PC-9 (cell line): ENCODE measurements at regions not wholly inside any gene's neighbourhood (a gene's known extent, or its start where the extent isn't known, plus 50 kb on each side); places are given as distances from the start of the nearest gene placed in this dataset.

ENCODE experiments used
- BruUV-seq: library from RNA; stranded (reverse); fragments of 400-500 nt; replicated peaks from 2 replicates; lab custom pipeline; 2021; lab: Mats Ljungman, UMichigan
- CTCF ChIA-PET: fragments of 300-600 bp; sonication (Branson Sonifier 250); formaldehyde crosslinking; loops from one replicate; lab custom pipeline; 2022; ENCODE audit warnings: antibody characterized with exemption; lab: Charles Lee
- POLR2A ChIA-PET: fragments of 300-600 bp; sonication (Branson Sonifier 250); formaldehyde crosslinking; loops from one replicate; lab custom pipeline; 2022; ENCODE audit warnings: antibody characterized with exemption; ENCODE audit not compliant: unreplicated experiment; lab: Charles Lee
- DNase-seq, 2 experiments: peaks; one replicate each; pipeline versions ENCODE4 v3.0.0 to v3.0.0-alpha.2; 2015 to 2022; ENCODE audit warnings: mixed read lengths in 1 of 2
- H2AFZ ChIP-seq: fragments of 200-600 bp; sonication (generic); 2 replicates; pipeline ENCODE4 v1.8.1; 2017; ENCODE audit warnings: antibody characterized with exemption
- H3F3A ChIP-seq: fragments of 200-600 bp; sonication (generic); 2 replicates; pipeline ENCODE4 v1.8.1; 2017; ENCODE audit warnings: antibody characterized with exemption, mild to moderate bottlenecking, low read depth; ENCODE audit not compliant: insufficient read depth
- H3K27ac ChIP-seq: fragments of 200-600 bp; sonication (generic); 2 replicates; pipeline ENCODE4 v1.6.1; 2016; ENCODE audit warnings: mixed run types
- H3K27me3 ChIP-seq: fragments of 200-600 bp; sonication (generic); 2 replicates; pipeline ENCODE4 v1.6.1; 2016; ENCODE audit warnings: low read depth, mixed run types; ENCODE audit not compliant: insufficient read depth
- H3K36me3 ChIP-seq: fragments of 200-600 bp; sonication (generic); 2 replicates; pipeline ENCODE4 v1.6.1; 2016; ENCODE audit warnings: low read depth, mixed run types
- H3K4me1 ChIP-seq: fragments of 200-600 bp; sonication (generic); replicated peaks from 2 replicates; pipeline ENCODE4 v1.6.1; 2016; ENCODE audit warnings: mixed run types; ENCODE audit not compliant: insufficient read depth
- H3K4me2 ChIP-seq: fragments of 200-600 bp; sonication (generic); 2 replicates; pipeline ENCODE4 v1.6.1; 2017; ENCODE audit warnings: mixed run types
- H3K4me3 ChIP-seq: fragments of 200-600 bp; sonication (generic); 2 replicates; pipeline ENCODE4 v1.6.1; 2016; ENCODE audit warnings: mixed run types
- H3K79me2 ChIP-seq: fragments of 200-600 bp; sonication (generic); 2 replicates; pipeline ENCODE4 v1.6.1; 2017; ENCODE audit warnings: low read depth, mixed run types
- H3K9me2 ChIP-seq: fragments of 200-600 bp; sonication (generic); 2 replicates; pipeline ENCODE4 v1.8.1; 2017; ENCODE audit warnings: mild to moderate bottlenecking; ENCODE audit not compliant: insufficient read depth
- H3K9me3 ChIP-seq: fragments of 200-600 bp; sonication (generic); 2 replicates; pipeline ENCODE4 v1.8.1; 2016; ENCODE audit warnings: low read depth; ENCODE audit not compliant: insufficient read depth
- H4K20me1 ChIP-seq: fragments of 200-600 bp; sonication (generic); 2 replicates; pipeline ENCODE4 v1.8.1; 2017; ENCODE audit not compliant: insufficient read depth
- EZH2 ChIP-seq: fragments of 200-600 bp; sonication (generic); IDR thresholded peaks from 2 replicates; pipeline ENCODE4 v1.8.0; 2017; ENCODE audit warnings: antibody characterized with exemption, low read depth
- intact Hi-C: fragments of 100-400 bp; cut with micrococcal nuclease; formaldehyde crosslinking; loops from one replicate; pipeline ENCODE4 v1.10.0; 2022; ENCODE audit not compliant: unreplicated experiment
- TF ChIP-seq, protein P1 (sequence below): fragments of 200-600 bp; sonication (generic); conservative IDR thresholded peaks from 2 replicates; pipeline ENCODE4 v1.6.1; 2017; ENCODE audit warnings: mixed run types, antibody characterized with exemption, mild to moderate bottlenecking, moderate library complexity

DNA sequence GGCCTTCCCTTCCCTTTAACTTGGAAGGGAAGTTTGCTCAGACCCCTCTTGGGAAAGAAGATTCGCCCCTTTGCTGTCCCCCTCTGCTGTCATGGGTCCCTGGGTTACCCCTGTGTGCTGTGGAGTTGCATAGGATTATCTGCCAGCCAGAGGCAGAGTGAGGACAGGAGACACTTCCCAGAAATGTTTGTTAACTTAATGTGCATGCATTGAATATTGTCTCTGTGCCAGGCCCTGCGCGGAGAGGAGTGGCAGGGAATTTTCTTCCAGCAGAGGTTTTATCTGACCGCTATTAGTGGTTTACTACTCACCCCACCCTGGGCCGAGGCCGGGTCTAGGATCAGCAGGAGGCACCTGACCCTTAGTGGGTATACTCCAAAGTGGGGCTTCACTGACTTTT is 894.8 kb downstream of the TBC1D22A start:
- Histone ChIP-seq H3K9me2 (no peaks in the 10 kb centered on the region), H3K79me2 (no peaks in the 10 kb centered on the region), H3K36me3 (0 out of 2 replicates have a peak, but pooled peaks cover 5% of the 10 kb centered on the region), H3K9me3 (no peaks in the 10 kb centered on the region), H3K4me2 (no peak overlapping the region), H3F3A (no peaks in the 10 kb centered on the region), H3K4me1 (no peaks in the 10 kb centered on the region), H2AFZ (no peak overlapping the region), H4K20me1 (0 out of 2 replicates have a peak, but pooled peaks cover 11% of the 10 kb centered on the region), H3K4me3 (no peak overlapping the region), H3K27ac (no peak overlapping the region), H3K27me3 (no peaks in the 10 kb centered on the region)
- TF ChIP-seq EZH2: no peak
- TF ChIP-seq, protein P1, sequence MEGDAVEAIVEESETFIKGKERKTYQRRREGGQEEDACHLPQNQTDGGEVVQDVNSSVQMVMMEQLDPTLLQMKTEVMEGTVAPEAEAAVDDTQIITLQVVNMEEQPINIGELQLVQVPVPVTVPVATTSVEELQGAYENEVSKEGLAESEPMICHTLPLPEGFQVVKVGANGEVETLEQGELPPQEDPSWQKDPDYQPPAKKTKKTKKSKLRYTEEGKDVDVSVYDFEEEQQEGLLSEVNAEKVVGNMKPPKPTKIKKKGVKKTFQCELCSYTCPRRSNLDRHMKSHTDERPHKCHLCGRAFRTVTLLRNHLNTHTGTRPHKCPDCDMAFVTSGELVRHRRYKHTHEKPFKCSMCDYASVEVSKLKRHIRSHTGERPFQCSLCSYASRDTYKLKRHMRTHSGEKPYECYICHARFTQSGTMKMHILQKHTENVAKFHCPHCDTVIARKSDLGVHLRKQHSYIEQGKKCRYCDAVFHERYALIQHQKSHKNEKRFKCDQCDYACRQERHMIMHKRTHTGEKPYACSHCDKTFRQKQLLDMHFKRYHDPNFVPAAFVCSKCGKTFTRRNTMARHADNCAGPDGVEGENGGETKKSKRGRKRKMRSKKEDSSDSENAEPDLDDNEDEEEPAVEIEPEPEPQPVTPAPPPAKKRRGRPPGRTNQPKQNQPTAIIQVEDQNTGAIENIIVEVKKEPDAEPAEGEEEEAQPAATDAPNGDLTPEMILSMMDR: no peak
- CTCF ChIA-PET: no interaction called here
- BruUV-seq: no TSS peak
- POLR2A ChIA-PET: no interaction called here
- intact Hi-C loops: no loop called here
- DNase-seq: no peak

DNA sequence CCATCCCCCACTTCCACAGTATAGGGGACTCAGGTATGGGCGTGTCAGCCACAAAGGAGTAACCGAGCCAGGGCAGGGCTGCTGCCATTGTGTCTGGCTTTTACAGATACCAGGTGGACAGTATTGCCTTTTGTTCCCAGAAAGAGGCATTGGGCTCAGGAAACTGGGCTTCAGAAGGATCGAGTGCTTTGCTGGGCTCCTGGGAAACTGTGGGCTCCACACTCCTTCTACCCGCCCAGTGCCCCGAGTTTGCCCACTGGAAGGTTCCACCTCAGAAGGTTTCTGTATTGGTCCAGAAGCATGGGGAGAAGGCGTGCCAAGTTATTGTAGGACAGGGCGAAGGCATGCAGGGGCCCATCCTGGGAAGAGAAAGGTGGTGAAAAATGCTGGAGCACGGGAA is 894.4 kb downstream of the TBC1D22A start:
- Histone ChIP-seq H3K27ac (no peak overlapping the region), H3K4me3 (no peak overlapping the region), H3K9me2 (no peaks in the 10 kb centered on the region), H3K79me2 (no peaks in the 10 kb centered on the region), H4K20me1 (0 out of 2 replicates have a peak, but pooled peaks cover 11% of the 10 kb centered on the region), H3K4me2 (no peak overlapping the region), H3K27me3 (no peaks in the 10 kb centered on the region), H3K36me3 (0 out of 2 replicates have a peak, but pooled peaks cover 5% of the 10 kb centered on the region), H3F3A (no peaks in the 10 kb centered on the region), H3K4me1 (no peaks in the 10 kb centered on the region), H3K9me3 (no peaks in the 10 kb centered on the region), H2AFZ (no peak overlapping the region)
- no peak for DNase-seq
- ChIA-PET CTCF (no interaction called here), POLR2A (no interaction called here)
- intact Hi-C loops: no loop called here
- TF ChIP-seq, protein P1: no peak
- no peak for TF ChIP-seq EZH2
- BruUV-seq: no TSS peak

DNA sequence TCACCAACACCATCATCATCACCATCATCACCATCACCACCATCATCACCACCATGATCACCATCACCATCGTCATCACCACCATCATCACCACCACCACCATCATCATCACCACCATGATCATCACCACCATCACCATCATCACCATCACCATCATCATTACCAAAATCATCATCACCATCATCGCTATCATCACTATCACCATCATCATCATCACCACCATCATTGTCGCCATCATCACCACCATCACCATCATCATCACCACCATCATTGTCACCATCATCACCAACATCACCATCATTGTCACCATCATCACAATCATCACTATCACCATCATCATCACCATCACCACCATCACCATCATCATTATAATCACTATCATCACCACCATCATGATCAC is 893.5 kb downstream of the TBC1D22A start:
- Histone ChIP-seq H3K36me3 (0 out of 2 replicates have a peak, but pooled peaks cover 5% of the 10 kb centered on the region), H2AFZ (no peak overlapping the region), H3K27me3 (no peaks in the 10 kb centered on the region), H3K9me3 (no peaks in the 10 kb centered on the region), H3K27ac (no peak overlapping the region), H3K4me1 (no peaks in the 10 kb centered on the region), H3K4me2 (no peak overlapping the region), H3K79me2 (no peaks in the 10 kb centered on the region), H3K4me3 (no peak overlapping the region), H4K20me1 (0 out of 2 replicates have a peak, but pooled peaks cover 11% of the 10 kb centered on the region), H3F3A (no peaks in the 10 kb centered on the region), H3K9me2 (no peaks in the 10 kb centered on the region)
- CTCF ChIA-PET: no interaction called here
- intact Hi-C loops: no loop called here
- no TSS peak for BruUV-seq
- TF ChIP-seq, protein P1: no peak
- TF ChIP-seq EZH2: no peak
- DNase-seq: no peak
- POLR2A ChIA-PET: no interaction called here
